ENCODE measurements at regions not wholly inside any gene's neighbourhood (a gene's known extent, or its start where the extent isn't known, plus 50 kb on each side); places are given as distances from the start of the nearest gene placed in this dataset.

DNA sequence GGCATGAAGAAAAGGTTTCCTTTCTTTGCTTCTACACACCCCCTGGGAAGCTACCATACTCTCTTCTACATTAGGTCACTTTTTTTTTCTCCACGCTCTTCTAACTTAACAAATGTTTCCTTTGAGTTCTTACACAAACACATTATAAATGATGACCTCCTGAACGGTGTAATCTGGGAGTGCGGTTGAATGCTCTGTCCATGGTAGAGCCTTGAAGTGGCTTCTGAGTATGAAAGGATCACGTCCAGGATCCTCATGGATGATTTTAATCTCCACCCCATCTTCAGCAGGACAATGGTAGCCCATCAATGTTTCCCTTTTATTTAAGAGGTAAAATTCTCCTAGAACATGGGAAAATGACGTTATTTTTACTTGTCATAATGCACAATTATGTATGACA, 587.3 kb downstream of the SEMA5A start:
- H3K4me2 ChIP-seq = no peak overlapping the region
- no peak overlapping the region for H3K9ac ChIP-seq
- H3K79me2 ChIP-seq (ENCODE audit: insufficient read depth) = no peaks in the 10 kb centered on the region
- no peaks in the 10 kb centered on the region for H3K9me3 ChIP-seq
- DNase-seq = no peak
- no peaks in the 10 kb centered on the region for H4K20me1 ChIP-seq (ENCODE audit: insufficient read depth)
- no peaks in the 10 kb centered on the region for H3K4me1 ChIP-seq (ENCODE audit: control insufficient read depth in 1 of 2, insufficient read depth in 2 of 2, low read depth in 1 of 2, low read length in 1 of 2)
- no peaks in the 10 kb centered on the region for H3K27me3 ChIP-seq (ENCODE audit: insufficient read depth)
- POLR2A ChIA-PET = no interaction called here
- TF ChIP-seq, protein P1, sequence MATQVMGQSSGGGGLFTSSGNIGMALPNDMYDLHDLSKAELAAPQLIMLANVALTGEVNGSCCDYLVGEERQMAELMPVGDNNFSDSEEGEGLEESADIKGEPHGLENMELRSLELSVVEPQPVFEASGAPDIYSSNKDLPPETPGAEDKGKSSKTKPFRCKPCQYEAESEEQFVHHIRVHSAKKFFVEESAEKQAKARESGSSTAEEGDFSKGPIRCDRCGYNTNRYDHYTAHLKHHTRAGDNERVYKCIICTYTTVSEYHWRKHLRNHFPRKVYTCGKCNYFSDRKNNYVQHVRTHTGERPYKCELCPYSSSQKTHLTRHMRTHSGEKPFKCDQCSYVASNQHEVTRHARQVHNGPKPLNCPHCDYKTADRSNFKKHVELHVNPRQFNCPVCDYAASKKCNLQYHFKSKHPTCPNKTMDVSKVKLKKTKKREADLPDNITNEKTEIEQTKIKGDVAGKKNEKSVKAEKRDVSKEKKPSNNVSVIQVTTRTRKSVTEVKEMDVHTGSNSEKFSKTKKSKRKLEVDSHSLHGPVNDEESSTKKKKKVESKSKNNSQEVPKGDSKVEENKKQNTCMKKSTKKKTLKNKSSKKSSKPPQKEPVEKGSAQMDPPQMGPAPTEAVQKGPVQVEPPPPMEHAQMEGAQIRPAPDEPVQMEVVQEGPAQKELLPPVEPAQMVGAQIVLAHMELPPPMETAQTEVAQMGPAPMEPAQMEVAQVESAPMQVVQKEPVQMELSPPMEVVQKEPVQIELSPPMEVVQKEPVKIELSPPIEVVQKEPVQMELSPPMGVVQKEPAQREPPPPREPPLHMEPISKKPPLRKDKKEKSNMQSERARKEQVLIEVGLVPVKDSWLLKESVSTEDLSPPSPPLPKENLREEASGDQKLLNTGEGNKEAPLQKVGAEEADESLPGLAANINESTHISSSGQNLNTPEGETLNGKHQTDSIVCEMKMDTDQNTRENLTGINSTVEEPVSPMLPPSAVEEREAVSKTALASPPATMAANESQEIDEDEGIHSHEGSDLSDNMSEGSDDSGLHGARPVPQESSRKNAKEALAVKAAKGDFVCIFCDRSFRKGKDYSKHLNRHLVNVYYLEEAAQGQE (IDR thresholded peaks at IDR 0.05; ENCODE audit: low read depth, low read length) = peak; percentile 80
- no peak for TF ChIP-seq MEF2A (IDR thresholded peaks at IDR 0.05; ENCODE audit: borderline replicate concordance, low read depth)
- no peak overlapping the region for H3K27ac ChIP-seq (ENCODE audit: low read depth in 2 of 2, low read length in 1 of 2)
- 33% methylated on average over 5 of the region's 5 CpGs for WGBS (ENCODE audit: low lambda C conversion rate)
- H3K4me3 ChIP-seq (ENCODE audit: low read depth in 2 of 2, low read length in 1 of 2) = no peak overlapping the region
- H3K36me3 ChIP-seq (replicated peaks in 1 of 2; ENCODE audit: control insufficient read depth in 1 of 2, insufficient read depth in 2 of 2, low read length in 1 of 2) = no peaks in the 10 kb centered on the region
- H3K9me2 ChIP-seq = no peaks in the 10 kb centered on the region
- no peak overlapping the region for H2AFZ ChIP-seq (ENCODE audit: low read depth)
- H3F3A ChIP-seq (replicated peaks; ENCODE audit: insufficient read depth) = no peaks in the 10 kb centered on the region
- CTCF ChIA-PET = no interaction called here

DNA sequence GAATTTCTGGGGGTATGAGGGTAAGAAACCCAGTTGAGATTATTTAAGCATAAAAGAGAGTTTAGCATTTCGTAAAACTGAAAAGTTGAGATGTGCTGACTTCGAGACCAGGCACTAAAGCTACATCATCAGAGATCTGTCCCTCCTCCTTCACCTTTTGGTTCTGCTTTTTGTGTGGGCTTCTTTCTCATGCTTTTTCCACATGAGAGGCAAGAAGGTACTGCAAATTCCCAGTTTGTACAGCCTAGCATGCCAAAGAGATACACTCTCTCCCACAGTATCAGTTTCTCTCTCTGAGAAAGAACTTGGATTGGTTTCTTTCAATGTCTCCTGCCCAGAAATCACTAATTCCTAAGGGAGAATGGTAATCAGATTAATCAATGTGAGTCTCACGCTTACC, 584.7 kb downstream of the SEMA5A start:
- no peak for DNase-seq
- H3K9ac ChIP-seq = no peak overlapping the region
- H3K4me3 ChIP-seq (ENCODE audit: low read depth in 2 of 2, low read length in 1 of 2) = no peak overlapping the region
- no peaks in the 10 kb centered on the region for H3K27me3 ChIP-seq (ENCODE audit: insufficient read depth)
- no peaks in the 10 kb centered on the region for H3K36me3 ChIP-seq (replicated peaks in 1 of 2; ENCODE audit: control insufficient read depth in 1 of 2, insufficient read depth in 2 of 2, low read length in 1 of 2)
- no peaks in the 10 kb centered on the region for H3F3A ChIP-seq (replicated peaks; ENCODE audit: insufficient read depth)
- POLR2A ChIA-PET = no interaction called here
- no peaks in the 10 kb centered on the region for H4K20me1 ChIP-seq (ENCODE audit: insufficient read depth)
- 24% methylated on average over 3 of the region's 3 CpGs for WGBS (ENCODE audit: low lambda C conversion rate)
- H3K9me2 ChIP-seq = no peaks in the 10 kb centered on the region
- no peak overlapping the region for H2AFZ ChIP-seq (ENCODE audit: low read depth)
- TF ChIP-seq, protein P2, sequence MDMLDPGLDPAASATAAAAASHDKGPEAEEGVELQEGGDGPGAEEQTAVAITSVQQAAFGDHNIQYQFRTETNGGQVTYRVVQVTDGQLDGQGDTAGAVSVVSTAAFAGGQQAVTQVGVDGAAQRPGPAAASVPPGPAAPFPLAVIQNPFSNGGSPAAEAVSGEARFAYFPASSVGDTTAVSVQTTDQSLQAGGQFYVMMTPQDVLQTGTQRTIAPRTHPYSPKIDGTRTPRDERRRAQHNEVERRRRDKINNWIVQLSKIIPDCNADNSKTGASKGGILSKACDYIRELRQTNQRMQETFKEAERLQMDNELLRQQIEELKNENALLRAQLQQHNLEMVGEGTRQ (IDR thresholded peaks at IDR 0.05; ENCODE audit: borderline replicate concordance, low read depth, low read length) = no peak
- no peak for TF ChIP-seq SMC3 (IDR thresholded peaks at IDR 0.05; ENCODE audit: low read depth, low read length)
- TF ChIP-seq EZH2phosphoT487 (IDR thresholded peaks at IDR 0.05; ENCODE audit: borderline replicate concordance, low read depth) = no peak
- no peak for TF ChIP-seq ELF1 (IDR thresholded peaks at IDR 0.05)
- TF ChIP-seq, protein P3, sequence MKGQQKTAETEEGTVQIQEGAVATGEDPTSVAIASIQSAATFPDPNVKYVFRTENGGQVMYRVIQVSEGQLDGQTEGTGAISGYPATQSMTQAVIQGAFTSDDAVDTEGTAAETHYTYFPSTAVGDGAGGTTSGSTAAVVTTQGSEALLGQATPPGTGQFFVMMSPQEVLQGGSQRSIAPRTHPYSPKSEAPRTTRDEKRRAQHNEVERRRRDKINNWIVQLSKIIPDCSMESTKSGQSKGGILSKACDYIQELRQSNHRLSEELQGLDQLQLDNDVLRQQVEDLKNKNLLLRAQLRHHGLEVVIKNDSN (IDR thresholded peaks at IDR 0.05; ENCODE audit: borderline replicate concordance, low read depth) = no peak
- TF ChIP-seq CHD2 (IDR thresholded peaks at IDR 0.05; ENCODE audit: low read length, partially characterized antibody) = no peak
- TF ChIP-seq, protein P1 (IDR thresholded peaks at IDR 0.05; ENCODE audit: low read depth, low read length) = no peak
- no peak for TF ChIP-seq JUND (IDR thresholded peaks at IDR 0.05)
- TF ChIP-seq, protein P4, sequence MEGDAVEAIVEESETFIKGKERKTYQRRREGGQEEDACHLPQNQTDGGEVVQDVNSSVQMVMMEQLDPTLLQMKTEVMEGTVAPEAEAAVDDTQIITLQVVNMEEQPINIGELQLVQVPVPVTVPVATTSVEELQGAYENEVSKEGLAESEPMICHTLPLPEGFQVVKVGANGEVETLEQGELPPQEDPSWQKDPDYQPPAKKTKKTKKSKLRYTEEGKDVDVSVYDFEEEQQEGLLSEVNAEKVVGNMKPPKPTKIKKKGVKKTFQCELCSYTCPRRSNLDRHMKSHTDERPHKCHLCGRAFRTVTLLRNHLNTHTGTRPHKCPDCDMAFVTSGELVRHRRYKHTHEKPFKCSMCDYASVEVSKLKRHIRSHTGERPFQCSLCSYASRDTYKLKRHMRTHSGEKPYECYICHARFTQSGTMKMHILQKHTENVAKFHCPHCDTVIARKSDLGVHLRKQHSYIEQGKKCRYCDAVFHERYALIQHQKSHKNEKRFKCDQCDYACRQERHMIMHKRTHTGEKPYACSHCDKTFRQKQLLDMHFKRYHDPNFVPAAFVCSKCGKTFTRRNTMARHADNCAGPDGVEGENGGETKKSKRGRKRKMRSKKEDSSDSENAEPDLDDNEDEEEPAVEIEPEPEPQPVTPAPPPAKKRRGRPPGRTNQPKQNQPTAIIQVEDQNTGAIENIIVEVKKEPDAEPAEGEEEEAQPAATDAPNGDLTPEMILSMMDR (IDR thresholded peaks at IDR 0.05) = no peak
- no peak for TF ChIP-seq MXI1 (IDR thresholded peaks at IDR 0.05; ENCODE audit: low read depth, low read length)
- no peak for TF ChIP-seq MEF2A (IDR thresholded peaks at IDR 0.05; ENCODE audit: borderline replicate concordance, low read depth)
- no peak for TF ChIP-seq RCOR1 (IDR thresholded peaks at IDR 0.05; ENCODE audit: low read length)
- CTCF ChIA-PET = no interaction called here
- no peak overlapping the region for H3K27ac ChIP-seq (ENCODE audit: low read depth in 2 of 2, low read length in 1 of 2)
- no peak overlapping the region for H3K4me2 ChIP-seq
- H3K79me2 ChIP-seq (ENCODE audit: insufficient read depth) = no peaks in the 10 kb centered on the region
- H3K9me3 ChIP-seq = no peaks in the 10 kb centered on the region
- no peaks in the 10 kb centered on the region for H3K4me1 ChIP-seq (ENCODE audit: control insufficient read depth in 1 of 2, insufficient read depth in 2 of 2, low read depth in 1 of 2, low read length in 1 of 2)

Measured in SK-N-SH (cell line).